B cell (primary cell): ENCODE measurements at regions not wholly inside any gene's neighbourhood (a gene's known extent, or its start where the extent isn't known, plus 50 kb on each side); places are given as distances from the start of the nearest gene placed in this dataset.

Experiments used
- ATAC-seq: fragments of 200-7000 bp; cut with Tn5 transposase; one replicate; pipeline ENCODE4 v1.10.0; 2021; ENCODE audit warnings: low read depth, mild to moderate bottlenecking, moderate number of reproducible peaks, moderate library complexity
- CTCF ChIA-PET: fragments of 350-600 bp; sonication (Branson Sonifier 250); formaldehyde crosslinking; loops from one replicate; lab custom pipeline; 2021; ENCODE audit warnings: antibody characterized with exemption, inconsistent platforms; lab: Charles Lee
- POLR2A ChIA-PET: fragments of 350-600 bp; sonication (Branson Sonifier 250); formaldehyde crosslinking; loops from one replicate; lab custom pipeline; 2021; ENCODE audit warnings: antibody characterized with exemption; lab: Charles Lee
- DNase-seq: peaks from one replicate; pipeline ENCODE4 v3.0.0; 2013
- H2AFZ ChIP-seq: 2 replicates; pipeline ENCODE4 v1.6.1; 2012; ENCODE audit warnings: mild to moderate bottlenecking, low read depth, low read length; ENCODE audit not compliant: insufficient read depth, poor library complexity, severe bottlenecking
- H3K27ac ChIP-seq, 2 donors: 1 replicate in 1 of 2; 2 replicates in 1 of 2; pipeline ENCODE4 v1.5.1; 2012 to 2013; ENCODE audit warnings: low read length in 2 of 2, mild to moderate bottlenecking in 2 of 2, moderate library complexity in 1 of 2
- H3K27me3 ChIP-seq, 4 experiments: fragments of 200-600 bp in 1 of 4; sonication (generic) in 1 of 4; replicated peaks in 1 of 4; 1 replicate in 2 of 4; 2 replicates in 2 of 4; pipeline versions ENCODE4 v1.6.1 to v1.7.0; 2013 to 2016; ENCODE audit warnings: low read length in 3 of 4, mild to moderate bottlenecking in 2 of 4, mixed read lengths in 1 of 4, moderate library complexity in 1 of 4; ENCODE audit not compliant: insufficient read depth in 4 of 4, control insufficient read depth in 3 of 4; ENCODE audit errors: control extremely low read depth in 1 of 4
- H3K36me3 ChIP-seq, 2 experiments: replicated peaks in 1 of 2; 1 replicate in 1 of 2; 2 replicates in 1 of 2; pipeline versions ENCODE4 v1.6.1 to v1.7.1; 2013; ENCODE audit warnings: low read length in 1 of 2; ENCODE audit not compliant: insufficient read depth in 2 of 2, control insufficient read depth in 1 of 2; ENCODE audit errors: control extremely low read depth in 1 of 2, extremely low read depth in 1 of 2
- H3K4me1 ChIP-seq, 2 donors: fragments of 200-600 bp in 1 of 2; sonication (generic) in 1 of 2; 1 replicate in 1 of 2; 2 replicates in 1 of 2; pipeline versions ENCODE4 v1.5.1 to v1.6.1; 2013 to 2017; ENCODE audit warnings: low read length in 2 of 2; ENCODE audit not compliant: control insufficient read depth in 2 of 2, insufficient read depth in 2 of 2
- H3K4me2 ChIP-seq: replicated peaks from 2 replicates; pipeline ENCODE3; 2012; ENCODE audit warnings: mild to moderate bottlenecking, low read depth, low read length; ENCODE audit not compliant: poor library complexity, severe bottlenecking
- H3K4me3 ChIP-seq, 5 experiments: fragments of 200-600 bp in 1 of 5; sonication (generic) in 1 of 5; 1 replicate in 3 of 5; 2 replicates in 2 of 5; pipeline versions ENCODE4 v1.5.1 to v1.7.0; 2011 to 2016; ENCODE audit warnings: low read length in 4 of 5, mild to moderate bottlenecking in 4 of 5, low read depth in 2 of 5, control low read depth in 1 of 5, moderate library complexity in 1 of 5; ENCODE audit not compliant: insufficient read depth in 1 of 5; ENCODE audit errors: control extremely low read depth in 1 of 5, extremely low read depth in 1 of 5
- H3K79me2 ChIP-seq: fragments of 200-600 bp; sonication (generic); one replicate; pipeline ENCODE4 v1.6.0; 2016; ENCODE audit warnings: low read length; ENCODE audit not compliant: control insufficient read depth, insufficient read depth
- H3K9ac ChIP-seq: fragments of 200-600 bp; sonication (generic); 2 replicates; pipeline ENCODE4 v1.6.1; 2017; ENCODE audit warnings: mild to moderate bottlenecking, low read length, moderate library complexity
- H3K9me3 ChIP-seq, 3 donors: one replicate each; pipeline versions ENCODE4 v1.6.1 to v1.7.1; 2013; ENCODE audit warnings: low read length in 2 of 3; ENCODE audit not compliant: control insufficient read depth in 2 of 3, insufficient read depth in 1 of 3; ENCODE audit errors: control extremely low read depth in 1 of 3
- H4K20me1 ChIP-seq: 2 replicates; pipeline ENCODE4 v1.6.0; 2012; ENCODE audit warnings: mild to moderate bottlenecking, low read length; ENCODE audit not compliant: insufficient read depth, control insufficient read depth, poor library complexity, severe bottlenecking
- H3K27ac Mint-ChIP-seq: one replicate; pipeline ENCODE4 v1.8.0; 2021; ENCODE audit warnings: mixed read lengths
- H3K27me3 Mint-ChIP-seq: one replicate; pipeline ENCODE4 v1.8.0; 2021; ENCODE audit warnings: mixed read lengths
- H3K4me1 Mint-ChIP-seq: one replicate; pipeline ENCODE4 v1.8.0; 2021; ENCODE audit warnings: mixed read lengths
- H3K4me3 Mint-ChIP-seq: one replicate; pipeline ENCODE4 v1.8.0; 2021; ENCODE audit warnings: mixed read lengths
- H3K9me3 Mint-ChIP-seq: one replicate; pipeline ENCODE4 v1.8.0; 2022; ENCODE audit warnings: mixed read lengths; ENCODE audit not compliant: insufficient read depth
- EZH2 ChIP-seq: IDR thresholded peaks from 2 replicates; pipeline ENCODE4 v1.6.1; 2012; ENCODE audit warnings: borderline replicate concordance, low read depth, mild to moderate bottlenecking, moderate library complexity, low read length; ENCODE audit not compliant: insufficient read depth, poor library complexity, severe bottlenecking
- WGBS: methylation state at CpG from one replicate; pipeline ENCODE4 v1.1.5; 2013; ENCODE audit warnings: missing lambda C conversion rate; ENCODE audit not compliant: insufficient coverage; 5-methylcytosine and 5-hydroxymethylcytosine counted together
- intact Hi-C: fragments of 100-400 bp; cut with micrococcal nuclease; formaldehyde crosslinking; loops from one replicate; pipeline ENCODE4 v1.10.0; 2022
- TF ChIP-seq, protein P1 (sequence below): fragments of 200-600 bp; IDR thresholded peaks from one replicate; pipeline ENCODE4 v1.8.0; 2022; ENCODE audit warnings: antibody characterized with exemption, mild to moderate bottlenecking

- H3K27ac ChIP-seq, result no peak overlapping the region
- no peaks in the 10 kb centered on the region for H4K20me1 ChIP-seq
- H3K4me1 ChIP-seq, result no peaks in the 10 kb centered on the region
- ChIA-PET POLR2A (no interaction called here), CTCF (no interaction called here)
- H3K4me1 Mint-ChIP-seq, result no peaks in the 10 kb centered on the region
- no peaks in the 10 kb centered on the region for H3K27me3 ChIP-seq
- H2AFZ ChIP-seq, result no peak overlapping the region
- no peak overlapping the region for H3K4me2 ChIP-seq
- WGBS, result no CpG with 5 or more reads among the region's 3 CpGs
- no peaks in the 10 kb centered on the region for H3K9me3 ChIP-seq
- H3K79me2 ChIP-seq, result no peaks in the 10 kb centered on the region
- H3K9ac ChIP-seq, result no peak overlapping the region
- no peaks in the 10 kb centered on the region for H3K27me3 Mint-ChIP-seq
- DNase-seq (no peak), ATAC-seq (no peak)
- no peak overlapping the region for H3K4me3 ChIP-seq
- no peak overlapping the region for H3K27ac Mint-ChIP-seq
- peaks cover 5% of the 10 kb centered on the region for H3K9me3 Mint-ChIP-seq
- TF ChIP-seq EZH2, result no peak
- TF ChIP-seq, protein P1, sequence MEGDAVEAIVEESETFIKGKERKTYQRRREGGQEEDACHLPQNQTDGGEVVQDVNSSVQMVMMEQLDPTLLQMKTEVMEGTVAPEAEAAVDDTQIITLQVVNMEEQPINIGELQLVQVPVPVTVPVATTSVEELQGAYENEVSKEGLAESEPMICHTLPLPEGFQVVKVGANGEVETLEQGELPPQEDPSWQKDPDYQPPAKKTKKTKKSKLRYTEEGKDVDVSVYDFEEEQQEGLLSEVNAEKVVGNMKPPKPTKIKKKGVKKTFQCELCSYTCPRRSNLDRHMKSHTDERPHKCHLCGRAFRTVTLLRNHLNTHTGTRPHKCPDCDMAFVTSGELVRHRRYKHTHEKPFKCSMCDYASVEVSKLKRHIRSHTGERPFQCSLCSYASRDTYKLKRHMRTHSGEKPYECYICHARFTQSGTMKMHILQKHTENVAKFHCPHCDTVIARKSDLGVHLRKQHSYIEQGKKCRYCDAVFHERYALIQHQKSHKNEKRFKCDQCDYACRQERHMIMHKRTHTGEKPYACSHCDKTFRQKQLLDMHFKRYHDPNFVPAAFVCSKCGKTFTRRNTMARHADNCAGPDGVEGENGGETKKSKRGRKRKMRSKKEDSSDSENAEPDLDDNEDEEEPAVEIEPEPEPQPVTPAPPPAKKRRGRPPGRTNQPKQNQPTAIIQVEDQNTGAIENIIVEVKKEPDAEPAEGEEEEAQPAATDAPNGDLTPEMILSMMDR, result no peak
- H3K4me3 Mint-ChIP-seq, result no peak overlapping the region
- no peaks in the 10 kb centered on the region for H3K36me3 ChIP-seq
- intact Hi-C loops, result no loop called here
Observed at GRCh38 chr13:104671901-104672300, 1605.7 kb upstream of the SLC10A2 start.

DNA sequence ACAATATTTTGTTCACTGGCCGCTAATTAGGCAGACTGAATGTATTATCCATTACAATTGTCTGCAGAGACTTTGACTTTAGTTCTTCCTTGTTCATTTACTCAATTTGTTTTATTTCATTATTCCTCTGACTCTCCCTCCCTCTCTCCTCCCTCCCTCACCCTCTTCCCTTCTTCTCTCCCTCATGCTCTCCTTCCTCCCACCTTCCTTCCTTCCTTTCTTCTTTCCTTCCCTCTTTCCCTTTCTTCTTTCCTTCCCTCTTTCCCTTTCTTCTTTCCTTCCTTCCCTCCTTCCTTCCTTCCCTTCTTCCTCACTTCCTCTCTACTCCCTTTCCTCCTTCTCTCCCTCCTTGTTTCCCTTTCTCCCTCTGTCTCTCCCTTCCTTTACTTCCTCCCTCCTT lies 1591.0 kb upstream of the SLC10A2 start:
- no peaks in the 10 kb centered on the region for H3K4me1 Mint-ChIP-seq
- CTCF ChIA-PET, result no interaction called here
- 100% methylated on average over 1 of the region's 1 CpG for WGBS

More for the DNA sequence above, 1591.0 kb upstream of the SLC10A2 start:
- Histone ChIP-seq H3K9ac (no peak overlapping the region), H2AFZ (no peak overlapping the region), H3K36me3 (no peaks in the 10 kb centered on the region), H3K4me3 (no peak overlapping the region), H3K79me2 (no peaks in the 10 kb centered on the region), H3K9me3 (peaks cover 0 to 4% (median 0%) of the 10 kb centered on the region in 3 donors), H3K27ac (no peak overlapping the region), H3K27me3 (no peaks in the 10 kb centered on the region), H3K4me1 (no peaks in the 10 kb centered on the region), H3K4me2 (no peak overlapping the region), H4K20me1 (no peaks in the 10 kb centered on the region)
- no peaks in the 10 kb centered on the region for H3K27me3 Mint-ChIP-seq
- H3K4me3 Mint-ChIP-seq, result no peak overlapping the region
- DNase-seq (no peak), ATAC-seq (no peak)
- intact Hi-C loops, result no loop called here
- H3K27ac Mint-ChIP-seq, result no peak overlapping the region
- TF ChIP-seq, protein P1, result no peak
- no peak for TF ChIP-seq EZH2
- H3K9me3 Mint-ChIP-seq, result peaks cover 3% of the 10 kb centered on the region
- POLR2A ChIA-PET, result no interaction called here
